ENCODE measurements at regions not wholly inside any gene's neighbourhood (a gene's known extent, or its start where the extent isn't known, plus 50 kb on each side); places are given as distances from the start of the nearest gene placed in this dataset.
"Not testable (repeated sequence)": the region's sequence is repeated elsewhere in the genome, so short reads cannot be mapped to it uniquely, and the experiment has no call there.

DNA sequence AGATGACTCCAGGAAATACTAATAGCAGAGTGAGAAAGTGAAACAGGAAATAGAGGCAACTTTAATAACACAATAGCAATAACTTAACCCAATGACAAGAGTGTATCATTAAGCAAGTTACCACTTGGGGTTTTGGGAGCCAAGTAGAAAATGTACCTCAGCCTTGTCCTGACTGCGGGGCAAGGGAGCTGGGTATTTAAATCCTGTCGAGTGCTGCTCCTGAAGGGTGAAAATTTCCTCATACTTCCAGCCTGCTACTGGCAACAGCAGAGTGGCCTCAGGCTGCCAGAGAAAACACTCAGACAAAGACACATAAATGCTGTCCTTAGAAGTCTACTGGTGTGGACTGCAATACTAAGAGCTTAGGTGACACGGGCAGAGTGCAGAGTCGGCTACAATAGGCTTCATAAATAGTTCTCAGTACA, 112.5 kb upstream of the EMB start:
- peaks cover 2 to 8% of the 10 kb centered on the region in 2 experiments; a peak in 3 of 4 replicates for H3K4me1 Mint-ChIP-seq
- H3K27me3 ChIP-seq (ENCODE audit: insufficient read depth, low read length): no peaks in the 10 kb centered on the region
- H3K56ac ChIP-seq (ENCODE audit: insufficient read length, low read depth, low read length): no peak overlapping the region
- no peak overlapping the region for H2BK120ac ChIP-seq (ENCODE audit: low read depth, low read length, poor library complexity, severe bottlenecking)
- H3K27ac ChIP-seq (ENCODE audit: insufficient read length, low read depth, low read length): no peak overlapping the region
- DNase-seq: no peak
- H4K20me1 ChIP-seq (ENCODE audit: control insufficient read depth, insufficient read depth, insufficient read length): no peaks in the 10 kb centered on the region
- no peak overlapping the region for H3T11ph ChIP-seq (ENCODE audit: low read length)
- no peak overlapping the region for H4K8ac ChIP-seq (replicated peaks; ENCODE audit: insufficient read length, low read depth, low read length)
- H2BK12ac ChIP-seq (ENCODE audit: insufficient read length, low read depth, low read length): no peak overlapping the region
- no peaks in the 10 kb centered on the region for H3K4me1 ChIP-seq (ENCODE audit: insufficient read depth, low read length)
- no peak overlapping the region for H3K4me2 ChIP-seq (ENCODE audit: insufficient read depth, insufficient read length, low read length)
- no peak overlapping the region for H2BK15ac ChIP-seq (ENCODE audit: low read depth, low read length)
- H3K4me3 Mint-ChIP-seq: no peak overlapping the region
- H3K23me2 ChIP-seq (ENCODE audit: insufficient read length, low read depth, low read length, poor library complexity, severe bottlenecking): no peaks in the 10 kb centered on the region
- no CpG with 5 or more reads among the region's 4 CpGs for WGBS (ENCODE audit: extremely low coverage, insufficient read length, low lambda C conversion rate)
- no peak overlapping the region for H3K23ac ChIP-seq (ENCODE audit: insufficient read length, low read depth, low read length)
- no peak overlapping the region for H2BK20ac ChIP-seq (ENCODE audit: low read depth, low read length, poor library complexity, severe bottlenecking)
- H3K9me3 Mint-ChIP-seq: no peaks in the 10 kb centered on the region
- H3K9me3 ChIP-seq (ENCODE audit: control insufficient read depth, low read depth, low read length): no peaks in the 10 kb centered on the region
- H3K4ac ChIP-seq (ENCODE audit: low read depth, low read length): no peak overlapping the region
- H2AK5ac ChIP-seq (ENCODE audit: insufficient read length, low read length): no peak overlapping the region
- H3K27me3 Mint-ChIP-seq (ENCODE audit: low read depth): no peaks in the 10 kb centered on the region
- no peak overlapping the region for H4K91ac ChIP-seq (ENCODE audit: insufficient read length, low read depth, low read length)
- H3K79me1 ChIP-seq (ENCODE audit: insufficient read depth, low read depth, low read length, poor library complexity, severe bottlenecking): no peaks in the 10 kb centered on the region
- H2BK5ac ChIP-seq (ENCODE audit: insufficient read length, low read length): no peak overlapping the region
- no peak overlapping the region for H3K14ac ChIP-seq (ENCODE audit: insufficient read depth, low read length)
- H3K18ac ChIP-seq (ENCODE audit: insufficient read length, low read depth, low read length): no peak overlapping the region
- no peaks in the 10 kb centered on the region for H3K36me3 Mint-ChIP-seq (ENCODE audit: insufficient read depth in 1 of 3, low read depth in 3 of 3)
- no peak overlapping the region for H2AFZ ChIP-seq (ENCODE audit: low read length)
- H3K9ac ChIP-seq (ENCODE audit: extremely low read depth, insufficient read length, low read length): no peak overlapping the region
- no peak overlapping the region for H3K27ac Mint-ChIP-seq
- H4K5ac ChIP-seq (ENCODE audit: insufficient read length, low read depth, low read length): no peak overlapping the region
- TF ChIP-seq, protein P1, sequence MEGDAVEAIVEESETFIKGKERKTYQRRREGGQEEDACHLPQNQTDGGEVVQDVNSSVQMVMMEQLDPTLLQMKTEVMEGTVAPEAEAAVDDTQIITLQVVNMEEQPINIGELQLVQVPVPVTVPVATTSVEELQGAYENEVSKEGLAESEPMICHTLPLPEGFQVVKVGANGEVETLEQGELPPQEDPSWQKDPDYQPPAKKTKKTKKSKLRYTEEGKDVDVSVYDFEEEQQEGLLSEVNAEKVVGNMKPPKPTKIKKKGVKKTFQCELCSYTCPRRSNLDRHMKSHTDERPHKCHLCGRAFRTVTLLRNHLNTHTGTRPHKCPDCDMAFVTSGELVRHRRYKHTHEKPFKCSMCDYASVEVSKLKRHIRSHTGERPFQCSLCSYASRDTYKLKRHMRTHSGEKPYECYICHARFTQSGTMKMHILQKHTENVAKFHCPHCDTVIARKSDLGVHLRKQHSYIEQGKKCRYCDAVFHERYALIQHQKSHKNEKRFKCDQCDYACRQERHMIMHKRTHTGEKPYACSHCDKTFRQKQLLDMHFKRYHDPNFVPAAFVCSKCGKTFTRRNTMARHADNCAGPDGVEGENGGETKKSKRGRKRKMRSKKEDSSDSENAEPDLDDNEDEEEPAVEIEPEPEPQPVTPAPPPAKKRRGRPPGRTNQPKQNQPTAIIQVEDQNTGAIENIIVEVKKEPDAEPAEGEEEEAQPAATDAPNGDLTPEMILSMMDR (conservative IDR thresholded peaks at IDR 0.05): no peak
- no peaks in the 10 kb centered on the region; the same call in 1 of the 2 replicates for H3K79me2 ChIP-seq (ENCODE audit: insufficient read depth, low read length)

- H2BK15ac ChIP-seq (ENCODE audit: low read depth, low read length); H3K27ac Mint-ChIP-seq; H4K8ac ChIP-seq (replicated peaks; ENCODE audit: insufficient read length, low read depth, low read length); H3K4ac ChIP-seq (ENCODE audit: low read depth, low read length); H3K4me3 Mint-ChIP-seq; H3K27ac ChIP-seq (ENCODE audit: insufficient read length, low read depth, low read length); H3K14ac ChIP-seq (ENCODE audit: insufficient read depth, low read length); H2AK5ac ChIP-seq (ENCODE audit: insufficient read length, low read length); H3K27me3 ChIP-seq (ENCODE audit: insufficient read depth, low read length); H2BK5ac ChIP-seq (ENCODE audit: insufficient read length, low read length); H3K36me3 Mint-ChIP-seq (ENCODE audit: insufficient read depth in 1 of 3, low read depth in 3 of 3); H4K91ac ChIP-seq (ENCODE audit: insufficient read length, low read depth, low read length); H2BK20ac ChIP-seq (ENCODE audit: low read depth, low read length, poor library complexity, severe bottlenecking); H3K4me1 ChIP-seq (ENCODE audit: insufficient read depth, low read length); H3T11ph ChIP-seq (ENCODE audit: low read length); H3K4me2 ChIP-seq (ENCODE audit: insufficient read depth, insufficient read length, low read length); H3K79me1 ChIP-seq (ENCODE audit: insufficient read depth, low read depth, low read length, poor library complexity, severe bottlenecking); H3K9ac ChIP-seq (ENCODE audit: extremely low read depth, insufficient read length, low read length); H2BK120ac ChIP-seq (ENCODE audit: low read depth, low read length, poor library complexity, severe bottlenecking); H3K23ac ChIP-seq (ENCODE audit: insufficient read length, low read depth, low read length); H3K18ac ChIP-seq (ENCODE audit: insufficient read length, low read depth, low read length); H4K5ac ChIP-seq (ENCODE audit: insufficient read length, low read depth, low read length); H3K4me1 Mint-ChIP-seq; H2AFZ ChIP-seq (ENCODE audit: low read length); H3K9me3 ChIP-seq (ENCODE audit: control insufficient read depth, low read depth, low read length); H3K79me2 ChIP-seq (ENCODE audit: insufficient read depth, low read length); H3K27me3 Mint-ChIP-seq (ENCODE audit: low read depth); H3K23me2 ChIP-seq (ENCODE audit: insufficient read length, low read depth, low read length, poor library complexity, severe bottlenecking); H2BK12ac ChIP-seq (ENCODE audit: insufficient read length, low read depth, low read length); H4K20me1 ChIP-seq (ENCODE audit: control insufficient read depth, insufficient read depth, insufficient read length); H3K56ac ChIP-seq (ENCODE audit: insufficient read length, low read depth, low read length); H3K9me3 Mint-ChIP-seq; DNase-seq: not testable (repeated sequence)
Measured at GRCh38 chr5:50558640-50559039, 107.8 kb upstream of the PARP8 start.
